GF-D8 (cell line): ENCODE measurements at regions not wholly inside any gene's neighbourhood (a gene's known extent, or its start where the extent isn't known, plus 50 kb on each side); places are given as distances from the start of the nearest gene placed in this dataset.

Experiments
- DNase-seq: peaks from one replicate; lab custom pipeline; 2025; lab: John Stamatoyannopoulos, UW

GRCh38 chr14:71711125-71711524 lies 221.1 kb upstream of the RGS6 start:
- DNase-seq = no peak

- no peak for DNase-seq
These were observed 220.6 kb upstream of the RGS6 start for GRCh38 chr14:71711619-71712018.

- no peak for DNase-seq
These were observed 219.8 kb upstream of the RGS6 start for GRCh38 chr14:71712478-71712877.

GRCh38 chr14:71713016-71713415 lies 219.2 kb upstream of the RGS6 start:
- no peak for DNase-seq

GRCh38 chr14:71713451-71713850 lies 218.8 kb upstream of the RGS6 start:
- DNase-seq = no peak

- DNase-seq = no peak
These were observed 218.0 kb upstream of the RGS6 start for GRCh38 chr14:71714225-71714624.

GRCh38 chr14:71716041-71716772 lies 216.0 kb upstream of the RGS6 start:
- DNase-seq = no peak

GRCh38 chr14:71720978-71721624 lies 211.1 kb upstream of the RGS6 start:
- DNase-seq = no peak

- DNase-seq = no peak
These were observed 210.4 kb upstream of the RGS6 start for GRCh38 chr14:71721791-71722190.

GRCh38 chr14:71722885-71723284 lies 209.3 kb upstream of the RGS6 start:
- no peak for DNase-seq

GRCh38 chr14:71725922-71726579 lies 206.2 kb upstream of the RGS6 start:
- DNase-seq = no peak

GRCh38 chr14:71726580-71727021 lies 205.6 kb upstream of the RGS6 start:
- DNase-seq = no peak

- DNase-seq = no peak
These were observed 203.8 kb upstream of the RGS6 start for GRCh38 chr14:71728386-71728785.

GRCh38 chr14:71729596-71729995 lies 202.6 kb upstream of the RGS6 start:
- DNase-seq = no peak

- DNase-seq = no peak
These were observed 201.8 kb upstream of the RGS6 start for GRCh38 chr14:71730471-71730870.

GRCh38 chr14:71731096-71731495 lies 201.1 kb upstream of the RGS6 start:
- DNase-seq = no peak

- no peak for DNase-seq
These were observed 198.9 kb upstream of the RGS6 start for GRCh38 chr14:71733210-71733883.

GRCh38 chr14:71734076-71734475 lies 198.2 kb upstream of the RGS6 start:
- DNase-seq = no peak

GRCh38 chr14:71734885-71735284 lies 197.3 kb upstream of the RGS6 start:
- no peak for DNase-seq

- no peak for DNase-seq
These were observed 194.5 kb upstream of the RGS6 start for GRCh38 chr14:71737760-71738159.

GRCh38 chr14:71739273-71739990 lies 192.8 kb upstream of the RGS6 start:
- DNase-seq = no peak

- DNase-seq = no peak
These were observed 191.0 kb upstream of the RGS6 start for GRCh38 chr14:71741241-71741640.
